Upper lobe of left lung (tissue), 6 donors: ENCODE measurements at regions not wholly inside any gene's neighbourhood (a gene's known extent, or its start where the extent isn't known, plus 50 kb on each side); places are given as distances from the start of the nearest gene placed in this dataset.

Experiments used
- ATAC-seq, 2 donors: fragments of 200-7000 bp; cut with Tn5 transposase; one replicate each; pipeline ENCODE4 v1.9.1; 2022; ENCODE audit warnings: mild to moderate bottlenecking in 2 of 2, moderate library complexity in 2 of 2; ENCODE audit not compliant: low FRiP score in 2 of 2
- DNase-seq, 2 donors: peaks; one replicate each; pipeline ENCODE4 v3.0.0-alpha.2; 2019 to 2020
- H3K27ac ChIP-seq, 4 donors: fragments of 200-600 bp; sonication (generic); one replicate each; pipeline ENCODE4 v1.5.1; 2016 to 2019
- H3K27me3 ChIP-seq, 4 donors: fragments of 200-600 bp; sonication (generic); one replicate each; pipeline ENCODE4 v1.5.1; 2017 to 2019
- H3K36me3 ChIP-seq, 4 donors: fragments of 200-600 bp; sonication (generic); one replicate each; pipeline ENCODE4 v1.5.1; 2016 to 2019
- H3K4me1 ChIP-seq, 4 donors: fragments of 200-600 bp; sonication (generic); one replicate each; pipeline ENCODE4 v1.5.1; 2018 to 2019
- H3K4me3 ChIP-seq, 4 donors: fragments of 200-600 bp; sonication (generic); one replicate each; pipeline ENCODE4 v1.5.1; 2017 to 2019; ENCODE audit warnings: mild to moderate bottlenecking in 2 of 4, moderate library complexity in 1 of 4
- H3K9me3 ChIP-seq, 4 donors: fragments of 200-600 bp; sonication (generic); one replicate each; pipeline ENCODE4 v1.5.1; 2018 to 2019
- CTCF ChIP-seq, 6 experiments: fragments of 450-650 bp in 4 of 6; fragments of 200-600 bp in 2 of 6; sonication (generic) in 2 of 6; IDR thresholded peaks; one replicate each; pipeline ENCODE4 v1.5.1; 2016 to 2019; ENCODE audit warnings: antibody characterized with exemption in 6 of 6
- EP300 ChIP-seq, 4 donors: sonication (generic); formaldehyde crosslinking; IDR thresholded peaks; one replicate each; pipeline ENCODE4 v1.5.1; 2017; ENCODE audit warnings: antibody characterized with exemption in 4 of 4, control low read depth in 2 of 4
- POLR2A ChIP-seq, 4 donors: fragments of 450-650 bp; IDR thresholded peaks; one replicate each; pipeline ENCODE4 v1.5.1; 2016 to 2017; ENCODE audit warnings: antibody characterized with exemption in 4 of 4, mild to moderate bottlenecking in 2 of 4
- POLR2AphosphoS5 ChIP-seq, 2 donors: sonication (generic); formaldehyde crosslinking; IDR thresholded peaks; one replicate each; pipeline ENCODE4 v1.5.1; 2017; ENCODE audit warnings: antibody characterized with exemption in 2 of 2
- WGBS, 2 donors: methylation state at CpG; one replicate each; pipeline ENCODE4 v1.1.5; 2017 to 2018; 5-methylcytosine and 5-hydroxymethylcytosine counted together
- donor health status: DM: no; HTN: no; CAD: no; lungs with moderate emphysema.
- donor health status: DM: no; HTN: yes; CAD: no; lungs with severe emphysema.

GRCh38 chr3:116958291-116958690 lies 248.7 kb downstream of the TUSC7 start:
- TF ChIP-seq EP300 (IDR thresholded peaks at IDR 0.05) (no peak), POLR2AphosphoS5 (IDR thresholded peaks at IDR 0.05) (no peak), POLR2A (IDR thresholded peaks at IDR 0.05) (no peak), CTCF (IDR thresholded peaks at IDR 0.05) (no peak)
- no peaks in the 10 kb centered on the region for H3K36me3 ChIP-seq
- no peak for ATAC-seq
- no peak for DNase-seq
- H3K27ac ChIP-seq: no peak overlapping the region
- H3K27me3 ChIP-seq: no peaks in the 10 kb centered on the region
- no peak overlapping the region for H3K4me3 ChIP-seq
- no peaks in the 10 kb centered on the region for H3K4me1 ChIP-seq
- H3K9me3 ChIP-seq: no peaks in the 10 kb centered on the region
- 48 to 52% methylated on average over 3 of the region's 3 CpGs for WGBS, 2 donors

GRCh38 chr3:116961106-116961505 lies 251.5 kb downstream of the TUSC7 start:
- Histone ChIP-seq H3K27ac (no peak overlapping the region), H3K27me3 (no peaks in the 10 kb centered on the region), H3K9me3 (no peaks in the 10 kb centered on the region), H3K36me3 (no peaks in the 10 kb centered on the region), H3K4me3 (no peak overlapping the region), H3K4me1 (no peaks in the 10 kb centered on the region)
- WGBS, 2 donors: 82 to 83% methylated on average over 4 of the region's 4 CpGs
- ATAC-seq (no peak), DNase-seq (no peak)
- no peak for TF ChIP-seq POLR2AphosphoS5 (IDR thresholded peaks at IDR 0.05)
- no peak for TF ChIP-seq CTCF (IDR thresholded peaks at IDR 0.05)
- TF ChIP-seq EP300 (IDR thresholded peaks at IDR 0.05): no peak
- no peak for TF ChIP-seq POLR2A (IDR thresholded peaks at IDR 0.05)

- ATAC-seq (no peak), DNase-seq (no peak)
- H3K36me3 ChIP-seq: no peaks in the 10 kb centered on the region
- H3K27me3 ChIP-seq: no peaks in the 10 kb centered on the region
- WGBS, 2 donors: 72 to 81% methylated on average over 3 of the region's 3 CpGs
- no peak overlapping the region for H3K27ac ChIP-seq
- no peak overlapping the region for H3K4me3 ChIP-seq
- no peaks in the 10 kb centered on the region for H3K4me1 ChIP-seq
- TF ChIP-seq POLR2A (IDR thresholded peaks at IDR 0.05): no peak
- no peaks in the 10 kb centered on the region for H3K9me3 ChIP-seq
Observed at GRCh38 chr3:116963802-116964201, 254.2 kb downstream of the TUSC7 start.

- no peak for ATAC-seq
- H3K36me3 ChIP-seq: no peaks in the 10 kb centered on the region
- no peak for TF ChIP-seq POLR2AphosphoS5 (IDR thresholded peaks at IDR 0.05)
- TF ChIP-seq EP300 (IDR thresholded peaks at IDR 0.05): no peak
- TF ChIP-seq POLR2A (IDR thresholded peaks at IDR 0.05): no peak
- TF ChIP-seq CTCF (IDR thresholded peaks at IDR 0.05): no peak
- no peak for DNase-seq
- 66 to 75% methylated on average over 2 of the region's 2 CpGs for WGBS, 2 donors
- no peak overlapping the region for H3K4me3 ChIP-seq
- no peaks in the 10 kb centered on the region for H3K9me3 ChIP-seq
- H3K27me3 ChIP-seq: no peaks in the 10 kb centered on the region
- H3K4me1 ChIP-seq: no peaks in the 10 kb centered on the region
- no peak overlapping the region for H3K27ac ChIP-seq
Observed at GRCh38 chr3:116966649-116967048, 257.1 kb downstream of the TUSC7 start.

GRCh38 chr3:116969135-116969534 lies 259.6 kb downstream of the TUSC7 start:
- H3K27me3 ChIP-seq: no peaks in the 10 kb centered on the region
- 76 to 85% methylated on average over 6 of the region's 6 CpGs for WGBS, 2 donors
- TF ChIP-seq POLR2AphosphoS5 (IDR thresholded peaks at IDR 0.05): no peak
- TF ChIP-seq EP300 (IDR thresholded peaks at IDR 0.05): no peak
- TF ChIP-seq CTCF (IDR thresholded peaks at IDR 0.05): no peak
- no peak for TF ChIP-seq POLR2A (IDR thresholded peaks at IDR 0.05)
- DNase-seq: no peak
- no peaks in the 10 kb centered on the region for H3K9me3 ChIP-seq
- H3K36me3 ChIP-seq: no peaks in the 10 kb centered on the region
- no peak overlapping the region for H3K4me3 ChIP-seq
- ATAC-seq: no peak
- no peak overlapping the region for H3K27ac ChIP-seq
- H3K4me1 ChIP-seq: no peaks in the 10 kb centered on the region
